HG02885 (cell line): ENCODE measurements at regions not wholly inside any gene's neighbourhood (a gene's known extent, or its start where the extent isn't known, plus 50 kb on each side); places are given as distances from the start of the nearest gene placed in this dataset.
"Not testable (repeated sequence)": the region's sequence is repeated elsewhere in the genome, so short reads cannot be mapped to it uniquely, and the experiment has no call there.

Experiments
- ATAC-seq: cut with Tn5 transposase; IDR thresholded peaks from one replicate; pipeline ENCODE4 v1.9.1; 2021; ENCODE audit warnings: mild to moderate bottlenecking; ENCODE audit not compliant: unreplicated experiment, poor library complexity

DNA sequence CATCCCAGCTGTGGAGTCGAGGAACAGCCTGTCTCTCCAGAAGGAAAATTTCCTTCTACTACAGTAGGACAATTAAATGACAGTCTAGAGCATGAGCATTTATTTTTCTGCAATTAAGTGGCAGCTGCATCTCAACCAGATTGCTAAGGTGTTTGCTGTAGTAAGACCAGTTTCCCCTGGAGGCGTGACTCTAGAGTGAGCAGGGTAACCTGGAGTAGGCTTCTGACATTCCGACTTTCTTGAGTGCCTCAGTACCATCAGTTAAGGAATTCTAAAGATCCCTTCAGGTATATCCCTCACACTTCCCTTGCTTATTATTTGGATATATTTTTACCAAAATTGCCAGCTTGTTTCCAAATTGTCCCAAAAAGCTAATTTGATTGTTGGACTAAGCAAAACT is 59.2 kb upstream of the IRX2 start:
- no peak for ATAC-seq

DNA sequence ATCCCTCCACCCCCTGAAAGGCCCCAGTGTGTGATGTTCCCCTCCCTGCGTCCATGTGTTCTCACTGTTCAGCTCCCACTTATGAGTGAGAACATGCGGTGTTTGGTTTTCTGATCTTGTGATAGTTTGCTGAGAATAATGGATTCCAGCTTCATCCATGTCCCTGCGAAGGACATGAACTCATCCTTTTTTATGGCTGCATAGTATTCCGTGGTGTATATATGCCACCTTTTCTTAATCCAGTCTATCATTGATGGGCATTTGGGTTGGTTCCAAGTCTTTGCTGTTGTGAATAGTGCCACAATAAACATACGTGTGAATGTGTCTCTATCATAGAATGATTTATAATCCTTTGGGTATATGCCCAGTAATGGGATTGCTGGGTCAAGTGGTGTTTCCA is 55.8 kb upstream of the IRX2 start:
- not testable (repeated sequence) for ATAC-seq

DNA sequence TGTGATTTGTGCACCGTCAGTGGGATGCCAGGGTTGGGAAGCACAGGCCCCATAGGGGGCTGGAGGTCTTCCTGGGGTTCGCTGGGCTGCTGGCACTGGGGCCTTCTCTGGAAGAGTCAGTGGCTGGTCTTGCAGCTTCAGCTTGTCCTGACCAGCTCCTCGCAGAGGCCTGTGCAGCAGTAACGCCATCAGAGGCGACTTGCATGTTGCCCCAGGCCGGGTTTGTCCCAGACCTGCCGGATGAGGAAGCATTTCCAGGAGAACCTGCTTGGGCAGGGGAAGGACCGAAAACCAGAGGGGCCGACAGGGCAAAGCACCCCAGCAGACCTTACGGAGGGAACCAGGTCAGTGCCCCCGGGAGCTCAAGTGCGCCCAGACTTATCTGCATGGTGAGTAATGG is 54.7 kb upstream of the IRX2 start:
- ATAC-seq, result no peak

DNA sequence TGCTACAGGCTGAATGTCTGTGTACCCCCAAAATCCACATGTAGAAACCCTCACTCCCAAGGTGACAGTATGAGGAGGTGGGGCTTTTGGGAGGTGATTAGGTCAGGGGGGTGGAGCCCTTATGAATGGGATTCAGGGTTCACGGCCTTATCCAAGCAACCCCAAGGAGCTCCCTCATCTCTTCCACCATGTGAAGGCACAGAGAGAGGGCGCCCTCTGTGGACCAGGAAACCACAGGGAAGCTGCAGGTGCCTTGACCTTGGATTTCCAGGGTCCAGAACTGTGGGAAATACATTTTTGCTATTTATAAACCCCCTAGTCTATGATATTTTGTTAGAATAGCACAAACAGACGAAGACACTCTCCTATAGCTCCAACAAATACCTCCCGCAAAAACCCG is 53.6 kb upstream of the IRX2 start:
- no peak for ATAC-seq

DNA sequence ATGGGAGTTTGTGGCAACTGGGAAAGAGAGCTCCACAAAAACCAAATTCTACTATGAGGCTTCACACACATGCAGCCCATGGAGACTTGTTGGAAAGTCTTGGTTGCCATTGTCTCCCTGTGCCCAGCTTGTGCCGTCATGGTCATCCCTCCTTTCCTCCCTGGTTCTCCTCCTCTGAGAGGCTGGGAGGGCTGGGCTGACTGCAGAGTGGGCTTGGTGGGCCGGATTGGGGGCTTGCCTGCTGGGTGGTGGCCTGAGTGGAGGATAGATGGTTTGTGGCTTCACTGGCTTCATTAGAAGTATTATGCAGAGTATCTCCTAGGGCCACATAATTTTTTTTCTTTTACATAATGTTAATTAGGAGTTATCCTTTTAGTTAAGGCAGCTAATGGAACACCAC is 52.3 kb upstream of the IRX2 start:
- ATAC-seq, result no peak

DNA sequence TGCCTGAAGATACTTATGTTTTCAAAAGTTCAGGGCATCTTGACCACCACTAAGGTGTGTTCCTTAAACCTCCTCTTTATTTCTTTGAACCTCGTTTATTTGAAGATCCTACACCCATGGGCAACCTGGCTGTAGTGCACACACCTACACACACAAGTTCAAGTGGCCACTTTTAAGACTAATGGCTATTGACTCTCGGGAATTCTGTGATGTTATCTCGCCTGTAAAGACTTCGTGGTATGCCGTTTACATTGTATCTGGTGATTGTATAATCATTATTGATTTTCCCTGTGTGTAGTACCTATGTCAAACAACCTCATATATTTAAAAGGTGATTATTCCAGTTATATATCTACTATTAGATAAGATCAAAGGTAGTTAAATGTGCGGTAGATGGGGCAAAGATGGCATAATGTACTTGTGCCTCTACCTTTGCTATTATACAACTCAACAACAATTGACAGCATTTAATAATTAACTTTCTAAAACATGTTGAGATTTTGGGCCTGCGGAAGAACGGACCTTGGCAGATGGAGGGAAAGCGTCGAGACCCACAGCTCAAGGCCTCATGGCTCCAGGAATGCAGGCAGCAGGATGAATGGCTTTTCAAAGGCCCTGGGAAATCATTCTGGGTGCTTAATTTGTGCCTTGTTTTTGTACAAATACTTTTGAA is 51.4 kb upstream of the IRX2 start:
- no peak for ATAC-seq

DNA sequence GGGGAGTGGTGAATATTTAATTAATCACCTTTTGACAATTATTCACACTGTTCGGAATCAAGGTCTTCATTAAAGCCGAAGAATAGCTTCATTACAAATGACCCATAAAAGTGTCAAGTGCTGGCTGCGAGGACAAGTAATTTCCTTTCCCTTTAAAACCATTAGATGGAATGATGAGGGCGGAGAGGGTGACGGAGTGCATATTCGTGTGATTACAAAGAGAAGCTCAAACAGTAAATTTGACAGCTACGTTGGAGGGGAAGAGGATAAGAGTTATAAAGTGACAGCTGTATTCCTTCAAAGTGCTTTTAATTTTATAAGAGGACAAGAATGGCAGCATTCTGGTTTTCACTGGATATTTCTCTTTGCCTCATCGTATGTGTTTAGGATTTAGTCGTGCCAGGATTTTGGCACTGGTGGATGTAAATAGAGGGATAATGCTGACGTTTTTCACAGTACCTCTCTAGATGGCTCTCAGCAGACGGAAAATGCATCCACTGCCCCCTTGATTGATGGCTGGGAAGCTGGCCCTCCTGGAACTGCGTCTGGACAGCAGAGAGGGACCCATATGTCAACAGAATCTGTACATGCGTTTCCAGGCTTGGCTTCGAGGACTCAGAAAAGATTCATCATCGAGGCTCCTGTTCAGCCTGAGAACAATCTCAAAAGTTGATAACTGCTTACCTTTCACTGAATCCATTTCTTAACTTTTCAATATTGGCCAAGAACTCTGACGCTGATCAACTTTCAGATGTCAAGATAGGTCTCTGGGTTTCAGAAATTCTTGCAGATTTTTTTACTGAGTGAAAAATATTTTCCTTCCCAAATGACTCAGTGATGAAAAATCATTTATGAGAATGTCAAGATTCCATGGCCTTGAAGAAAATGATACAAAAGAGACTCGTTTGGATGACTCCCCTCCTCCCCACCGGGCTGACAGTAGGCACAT is 50.4 kb upstream of the IRX2 start:
- no peak for ATAC-seq
